ENCODE measurements at regions not wholly inside any gene's neighbourhood (a gene's known extent, or its start where the extent isn't known, plus 50 kb on each side); places are given as distances from the start of the nearest gene placed in this dataset.

DNA sequence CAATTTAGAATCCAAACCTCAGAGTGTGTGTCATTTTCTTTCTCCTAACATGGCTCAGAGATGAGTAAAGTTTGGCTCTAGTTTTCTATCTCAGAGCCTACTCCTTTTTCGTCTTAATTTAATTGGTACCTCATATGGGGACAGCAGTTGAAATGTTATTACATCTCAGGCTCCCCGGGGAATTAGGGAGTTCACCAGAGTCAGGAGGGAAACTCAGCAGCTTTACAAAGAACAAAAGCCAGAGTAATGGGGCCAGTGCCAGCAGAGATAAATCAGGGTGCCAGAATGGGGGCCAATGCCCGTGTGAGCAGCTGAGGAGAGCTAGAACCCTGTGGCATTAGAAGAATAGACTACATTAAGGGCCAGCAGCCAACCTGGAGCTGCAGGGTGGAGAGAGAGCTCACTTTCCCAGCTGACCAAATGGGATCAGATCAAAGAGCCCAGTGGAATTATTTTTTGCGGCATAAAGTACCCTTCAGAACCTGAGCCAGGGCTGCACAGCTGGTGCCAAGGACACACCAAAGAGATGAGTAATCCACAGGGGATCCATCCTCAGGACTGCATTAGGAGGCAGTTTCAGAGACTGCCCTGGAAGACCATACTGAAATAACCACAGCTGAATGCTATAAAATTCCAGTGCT lies 207.1 kb upstream of the DKK2 start:
- TF ChIP-seq POLR2AphosphoS5 (IDR thresholded peaks at IDR 0.05; ENCODE audit: low read depth, low read length) (no peak), POLR2A (IDR thresholded peaks at IDR 0.05; ENCODE audit: low read depth, low read length) (no peak), TAF1 (IDR thresholded peaks at IDR 0.05; ENCODE audit: borderline replicate concordance, low read depth, low read length) (no peak)
